GM19099 (cell line): ENCODE measurements at regions not wholly inside any gene's neighbourhood (a gene's known extent, or its start where the extent isn't known, plus 50 kb on each side); places are given as distances from the start of the nearest gene placed in this dataset.

ENCODE experiments used
- POLR2A ChIP-seq: IDR thresholded peaks from 3 replicates; pipeline ENCODE4 v1.6.1; 2011; ENCODE audit warnings: low read depth; ENCODE audit not compliant: insufficient read length; ENCODE audit errors: extremely low read depth

- no peak for TF ChIP-seq POLR2A
Observed at GRCh38 chr7:130956417-130957136, 222.6 kb upstream of the KLF14 start.

GRCh38 chr7:130957137-130957513, 223.1 kb upstream of the KLF14 start:
- TF ChIP-seq POLR2A: no peak

- TF ChIP-seq POLR2A: no peak
Observed at GRCh38 chr7:130958846-130959245, 224.8 kb upstream of the KLF14 start.

- no peak for TF ChIP-seq POLR2A
Observed at GRCh38 chr7:130959743-130960207, 225.8 kb upstream of the KLF14 start.

- no peak for TF ChIP-seq POLR2A
Observed at GRCh38 chr7:130960208-130960988, 226.4 kb upstream of the KLF14 start.

GRCh38 chr7:130961128-130961601, 227.2 kb upstream of the KLF14 start:
- peak; percentile 99 for TF ChIP-seq POLR2A

- TF ChIP-seq POLR2A: no peak
Observed at GRCh38 chr7:130962109-130962508, 228.1 kb upstream of the KLF14 start.

GRCh38 chr7:130963339-130963738, 229.3 kb upstream of the KLF14 start:
- no peak for TF ChIP-seq POLR2A

- no peak for TF ChIP-seq POLR2A
Observed at GRCh38 chr7:130965515-130965914, 231.5 kb upstream of the KLF14 start.

- TF ChIP-seq POLR2A: no peak
Observed at GRCh38 chr7:130966246-130967009, 232.4 kb upstream of the KLF14 start.

GRCh38 chr7:130970196-130970595, 236.2 kb upstream of the KLF14 start:
- TF ChIP-seq POLR2A: no peak

GRCh38 chr7:130970696-130971095, 236.7 kb upstream of the KLF14 start:
- TF ChIP-seq POLR2A: no peak

GRCh38 chr7:130971297-130971696, 237.3 kb upstream of the KLF14 start:
- TF ChIP-seq POLR2A: no peak

- no peak for TF ChIP-seq POLR2A
Observed at GRCh38 chr7:130972201-130972600, 238.2 kb upstream of the KLF14 start.

GRCh38 chr7:130973637-130974036, 239.6 kb upstream of the KLF14 start:
- no peak for TF ChIP-seq POLR2A

- TF ChIP-seq POLR2A: no peak
Observed at GRCh38 chr7:130974169-130974568, 240.2 kb upstream of the KLF14 start.

- TF ChIP-seq POLR2A: no peak
Observed at GRCh38 chr7:130974794-130975193, 240.8 kb upstream of the KLF14 start.
